Ascending aorta (tissue), 2 donors: ENCODE measurements at regions not wholly inside any gene's neighbourhood (a gene's known extent, or its start where the extent isn't known, plus 50 kb on each side); places are given as distances from the start of the nearest gene placed in this dataset.

Source experiments
- DNase-seq, 2 donors: peaks; one replicate each; pipeline ENCODE4 v3.0.0-alpha.2; 2019; ENCODE audit warnings: low spot score in 2 of 2
- H3K27ac ChIP-seq, 2 donors: fragments of 200-600 bp; sonication (generic); one replicate each; pipeline ENCODE4 v1.5.1; 2016 to 2017; ENCODE audit warnings: mild to moderate bottlenecking in 1 of 2
- H3K27me3 ChIP-seq: fragments of 200-600 bp; sonication (generic); one replicate; pipeline ENCODE4 v1.5.1; 2017
- H3K36me3 ChIP-seq, 2 donors: fragments of 200-600 bp; sonication (generic); one replicate each; pipeline ENCODE4 v1.5.1; 2016
- H3K4me1 ChIP-seq, 2 donors: fragments of 200-600 bp; sonication (generic); one replicate each; pipeline ENCODE4 v1.5.1; 2016 to 2017; ENCODE audit warnings: mild to moderate bottlenecking in 1 of 2
- H3K4me3 ChIP-seq, 2 donors: fragments of 200-600 bp; sonication (generic); one replicate each; pipeline ENCODE4 v1.5.1; 2016 to 2017; ENCODE audit warnings: mild to moderate bottlenecking in 1 of 2
- H3K9me3 ChIP-seq, 2 donors: fragments of 200-600 bp; sonication (generic); one replicate each; pipeline ENCODE4 v1.5.1; 2016
- CTCF ChIP-seq, 3 experiments: fragments of 200-600 bp in 2 of 3; fragments of 450-650 bp in 1 of 3; sonication (generic) in 2 of 3; IDR thresholded peaks; one replicate each; pipeline ENCODE4 v1.5.1; 2016 to 2019; ENCODE audit warnings: antibody characterized with exemption in 3 of 3, mild to moderate bottlenecking in 1 of 3, moderate library complexity in 1 of 3
- intact Hi-C: fragments of 100-400 bp; cut with DNase I; formaldehyde crosslinking; loops from one replicate; pipeline ENCODE4 v1.15.1; 2023

- H3K36me3 ChIP-seq, result no peaks in the 10 kb centered on the region
- H3K27ac ChIP-seq, result no peak overlapping the region
- DNase-seq, result no peak
- intact Hi-C loops, result no loop called here
- peaks cover 0 to 7% of the 10 kb centered on the region in 2 donors for H3K9me3 ChIP-seq
- H3K4me1 ChIP-seq, result no peaks in the 10 kb centered on the region
- H3K27me3 ChIP-seq, result no peaks in the 10 kb centered on the region
- no peak overlapping the region for H3K4me3 ChIP-seq
- no peak for TF ChIP-seq CTCF (IDR thresholded peaks at IDR 0.05)
Measured at GRCh38 chr13:64909184-64909583, 2321.0 kb downstream of the PCDH9 start.

- H3K27me3 ChIP-seq, result no peaks in the 10 kb centered on the region
- H3K4me3 ChIP-seq, result no peak overlapping the region
Measured at GRCh38 chr13:64900039-64900438, 2330.1 kb downstream of the PCDH9 start.

GRCh38 chr13:64884976-64885375 lies 2345.2 kb downstream of the PCDH9 start:
- no peak for TF ChIP-seq CTCF (IDR thresholded peaks at IDR 0.05)
- Histone ChIP-seq H3K4me1 (no peaks in the 10 kb centered on the region), H3K36me3 (no peaks in the 10 kb centered on the region), H3K4me3 (no peak overlapping the region), H3K27ac (no peak overlapping the region), H3K9me3 (no peaks in the 10 kb centered on the region), H3K27me3 (no peaks in the 10 kb centered on the region)
- no peak for DNase-seq
- intact Hi-C loops, result no loop called here

More at GRCh38 chr13:64900039-64900438, 2330.1 kb downstream of the PCDH9 start:
- Histone ChIP-seq H3K36me3 (no peaks in the 10 kb centered on the region), H3K27ac (no peak overlapping the region), H3K9me3 (no peaks in the 10 kb centered on the region), H3K4me1 (no peaks in the 10 kb centered on the region)
- DNase-seq, result no peak
- no peak for TF ChIP-seq CTCF (IDR thresholded peaks at IDR 0.05)
- intact Hi-C loops, result no loop called here

GRCh38 chr13:64877176-64877575 lies 2353.0 kb downstream of the PCDH9 start:
- Histone ChIP-seq H3K4me1 (no peaks in the 10 kb centered on the region), H3K9me3 (no peaks in the 10 kb centered on the region), H3K27ac (no peak overlapping the region), H3K27me3 (no peaks in the 10 kb centered on the region), H3K36me3 (no peaks in the 10 kb centered on the region), H3K4me3 (no peak overlapping the region)
- no peak for DNase-seq
- no peak for TF ChIP-seq CTCF (IDR thresholded peaks at IDR 0.05)
- intact Hi-C loops, result no loop called here

- DNase-seq, result no peak
- intact Hi-C loops, result no loop called here
- Histone ChIP-seq H3K4me3 (no peak overlapping the region), H3K36me3 (no peaks in the 10 kb centered on the region), H3K4me1 (no peaks in the 10 kb centered on the region), H3K27me3 (no peaks in the 10 kb centered on the region), H3K27ac (no peak overlapping the region), H3K9me3 (peaks cover 0 to 8% of the 10 kb centered on the region in 2 donors)
- TF ChIP-seq CTCF (IDR thresholded peaks at IDR 0.05), result no peak
Measured at GRCh38 chr13:64871742-64872141, 2358.4 kb downstream of the PCDH9 start.

- DNase-seq, result no peak
- Histone ChIP-seq H3K27ac (no peak overlapping the region), H3K4me3 (no peak overlapping the region), H3K9me3 (peaks cover 0 to 8% of the 10 kb centered on the region in 2 donors), H3K4me1 (no peaks in the 10 kb centered on the region), H3K36me3 (no peaks in the 10 kb centered on the region), H3K27me3 (no peaks in the 10 kb centered on the region)
- intact Hi-C loops, result no loop called here
- TF ChIP-seq CTCF (IDR thresholded peaks at IDR 0.05), result no peak
Measured at GRCh38 chr13:64869539-64869938, 2360.6 kb downstream of the PCDH9 start.
